K562 (cell line): ENCODE measurements at regions not wholly inside any gene's neighbourhood (a gene's known extent, or its start where the extent isn't known, plus 50 kb on each side); places are given as distances from the start of the nearest gene placed in this dataset.

ENCODE experiments used
- HCFC1 ChIP-seq: IDR thresholded peaks from 2 replicates; pipeline ENCODE4 v1.6.1; 2012; ENCODE audit warnings: low read depth, low read length, improper control_type of control experiment
- SMAD3 ChIP-seq: fragments of 450-650 bp; formaldehyde crosslinking; conservative IDR thresholded peaks from 2 replicates; pipeline ENCODE4 v1.4.0; 2020; ENCODE audit warnings: mild to moderate bottlenecking
- SRSF7 ChIP-seq: fragments of 200-400 bp; formaldehyde crosslinking; optimal IDR thresholded peaks from 2 replicates; pipeline ENCODE3; 2017; ENCODE audit warnings: mild to moderate bottlenecking, low read depth, low read length
- TEAD4 ChIP-seq, 2 experiments: sonication (generic) in 1 of 2; formaldehyde crosslinking in 1 of 2; IDR thresholded peaks; 2 replicates each; pipeline versions ENCODE4 v1.6.1 to v1.8.0; 2012 to 2022; ENCODE audit warnings: borderline replicate concordance in 1 of 2, inconsistent platforms in 1 of 2, low read length in 1 of 2, mild to moderate bottlenecking in 1 of 2, missing genetic modification reagents in 1 of 2
- XRCC3 ChIP-seq: fragments of 450-650 bp; IDR thresholded peaks from 2 replicates; pipeline ENCODE4 v1.6.1; 2017; ENCODE audit warnings: mild to moderate bottlenecking, moderate library complexity
- ZNF282 ChIP-seq: sonication (generic); formaldehyde crosslinking; IDR thresholded peaks from 2 replicates; pipeline ENCODE4 v1.8.1; 2023; ENCODE audit warnings: missing genetic modification reagents
- ZNF77 ChIP-seq: fragments of 250-450 bp; sonication (Bioruptor Pico); IDR thresholded peaks from 2 replicates; pipeline ENCODE4 v1.5.0; 2020
- TF ChIP-seq, protein P1 (sequence below), 2 experiments: fragments of 450-650 bp in 1 of 2; IDR thresholded peaks; 2 replicates each; pipeline ENCODE4 v1.6.1; 2011 to 2017; ENCODE audit warnings: low read depth in 2 of 2, antibody characterized with exemption in 1 of 2, borderline replicate concordance in 1 of 2, low read length in 1 of 2, mild to moderate bottlenecking in 1 of 2, mixed read lengths in 1 of 2; ENCODE audit not compliant: control insufficient read depth in 1 of 2
- TF ChIP-seq, protein P2 (sequence below): sonication (generic); formaldehyde crosslinking; IDR thresholded peaks from 2 replicates; pipeline ENCODE4 v1.8.0; 2023; ENCODE audit warnings: mild to moderate bottlenecking, missing genetic modification reagents
- TF ChIP-seq, protein P3 (sequence below), 3 experiments: IDR thresholded peaks in 2 of 3; conservative IDR thresholded peaks in 1 of 3; 2 replicates each; pipeline ENCODE4 v1.5.1; 2011 to 2012; ENCODE audit warnings: low read length in 3 of 3, mild to moderate bottlenecking in 3 of 3, control low read depth in 2 of 3, improper control_type of control experiment in 1 of 3, inconsistent platforms in 1 of 3, low read depth in 1 of 3, mixed read lengths in 1 of 3, moderate library complexity in 1 of 3; ENCODE audit not compliant: insufficient read depth in 2 of 3
- TF ChIP-seq, protein P4 (sequence below): sonication (generic); formaldehyde crosslinking; IDR thresholded peaks from 2 replicates; pipeline ENCODE4 v1.9.0; 2022; ENCODE audit warnings: mild to moderate bottlenecking, missing genetic modification reagents

DNA sequence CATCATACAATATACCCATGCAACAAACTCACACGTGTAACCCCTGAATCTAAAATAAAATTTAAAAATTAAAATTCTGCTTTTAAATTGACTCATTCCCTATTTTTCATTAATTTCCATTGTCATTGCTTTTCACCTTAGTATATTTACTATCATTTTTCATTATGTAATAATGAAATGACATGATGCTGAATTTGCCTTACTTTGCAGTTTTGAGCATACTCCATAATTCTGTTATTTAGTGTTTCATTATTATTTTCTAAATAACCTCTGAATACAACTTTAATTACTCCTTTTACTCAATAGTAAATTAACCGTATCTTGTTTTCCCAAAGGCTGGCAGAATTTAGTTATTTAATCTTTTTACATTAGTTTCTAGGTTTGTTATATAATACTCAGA, 719.6 kb downstream of the DOK5 start:
- TF ChIP-seq, protein P1, sequence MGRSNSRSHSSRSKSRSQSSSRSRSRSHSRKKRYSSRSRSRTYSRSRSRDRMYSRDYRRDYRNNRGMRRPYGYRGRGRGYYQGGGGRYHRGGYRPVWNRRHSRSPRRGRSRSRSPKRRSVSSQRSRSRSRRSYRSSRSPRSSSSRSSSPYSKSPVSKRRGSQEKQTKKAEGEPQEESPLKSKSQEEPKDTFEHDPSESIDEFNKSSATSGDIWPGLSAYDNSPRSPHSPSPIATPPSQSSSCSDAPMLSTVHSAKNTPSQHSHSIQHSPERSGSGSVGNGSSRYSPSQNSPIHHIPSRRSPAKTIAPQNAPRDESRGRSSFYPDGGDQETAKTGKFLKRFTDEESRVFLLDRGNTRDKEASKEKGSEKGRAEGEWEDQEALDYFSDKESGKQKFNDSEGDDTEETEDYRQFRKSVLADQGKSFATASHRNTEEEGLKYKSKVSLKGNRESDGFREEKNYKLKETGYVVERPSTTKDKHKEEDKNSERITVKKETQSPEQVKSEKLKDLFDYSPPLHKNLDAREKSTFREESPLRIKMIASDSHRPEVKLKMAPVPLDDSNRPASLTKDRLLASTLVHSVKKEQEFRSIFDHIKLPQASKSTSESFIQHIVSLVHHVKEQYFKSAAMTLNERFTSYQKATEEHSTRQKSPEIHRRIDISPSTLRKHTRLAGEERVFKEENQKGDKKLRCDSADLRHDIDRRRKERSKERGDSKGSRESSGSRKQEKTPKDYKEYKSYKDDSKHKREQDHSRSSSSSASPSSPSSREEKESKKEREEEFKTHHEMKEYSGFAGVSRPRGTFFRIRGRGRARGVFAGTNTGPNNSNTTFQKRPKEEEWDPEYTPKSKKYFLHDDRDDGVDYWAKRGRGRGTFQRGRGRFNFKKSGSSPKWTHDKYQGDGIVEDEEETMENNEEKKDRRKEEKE (IDR thresholded peaks at IDR 0.05; ENCODE audit: borderline replicate concordance in 1 of 2, control insufficient read depth in 1 of 2, low read depth in 2 of 2, low read length in 1 of 2), result no peak
- TF ChIP-seq XRCC3 (no peak), SMAD3 (no peak), ZNF77 (no peak), SRSF7 (no peak), TEAD4 (IDR thresholded peaks at IDR 0.05; ENCODE audit: low read length) (no peak), TEAD4 (CRISPR knock-in tag; IDR thresholded peaks at IDR 0.05; ENCODE audit: borderline replicate concordance) (no peak), HCFC1 (no peak), ZNF282 (CRISPR knock-in tag) (no peak)
- TF ChIP-seq, protein P2, sequence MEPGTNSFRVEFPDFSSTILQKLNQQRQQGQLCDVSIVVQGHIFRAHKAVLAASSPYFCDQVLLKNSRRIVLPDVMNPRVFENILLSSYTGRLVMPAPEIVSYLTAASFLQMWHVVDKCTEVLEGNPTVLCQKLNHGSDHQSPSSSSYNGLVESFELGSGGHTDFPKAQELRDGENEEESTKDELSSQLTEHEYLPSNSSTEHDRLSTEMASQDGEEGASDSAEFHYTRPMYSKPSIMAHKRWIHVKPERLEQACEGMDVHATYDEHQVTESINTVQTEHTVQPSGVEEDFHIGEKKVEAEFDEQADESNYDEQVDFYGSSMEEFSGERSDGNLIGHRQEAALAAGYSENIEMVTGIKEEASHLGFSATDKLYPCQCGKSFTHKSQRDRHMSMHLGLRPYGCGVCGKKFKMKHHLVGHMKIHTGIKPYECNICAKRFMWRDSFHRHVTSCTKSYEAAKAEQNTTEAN (CRISPR knock-in tag), result no peak
- TF ChIP-seq, protein P3, sequence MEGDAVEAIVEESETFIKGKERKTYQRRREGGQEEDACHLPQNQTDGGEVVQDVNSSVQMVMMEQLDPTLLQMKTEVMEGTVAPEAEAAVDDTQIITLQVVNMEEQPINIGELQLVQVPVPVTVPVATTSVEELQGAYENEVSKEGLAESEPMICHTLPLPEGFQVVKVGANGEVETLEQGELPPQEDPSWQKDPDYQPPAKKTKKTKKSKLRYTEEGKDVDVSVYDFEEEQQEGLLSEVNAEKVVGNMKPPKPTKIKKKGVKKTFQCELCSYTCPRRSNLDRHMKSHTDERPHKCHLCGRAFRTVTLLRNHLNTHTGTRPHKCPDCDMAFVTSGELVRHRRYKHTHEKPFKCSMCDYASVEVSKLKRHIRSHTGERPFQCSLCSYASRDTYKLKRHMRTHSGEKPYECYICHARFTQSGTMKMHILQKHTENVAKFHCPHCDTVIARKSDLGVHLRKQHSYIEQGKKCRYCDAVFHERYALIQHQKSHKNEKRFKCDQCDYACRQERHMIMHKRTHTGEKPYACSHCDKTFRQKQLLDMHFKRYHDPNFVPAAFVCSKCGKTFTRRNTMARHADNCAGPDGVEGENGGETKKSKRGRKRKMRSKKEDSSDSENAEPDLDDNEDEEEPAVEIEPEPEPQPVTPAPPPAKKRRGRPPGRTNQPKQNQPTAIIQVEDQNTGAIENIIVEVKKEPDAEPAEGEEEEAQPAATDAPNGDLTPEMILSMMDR (IDR thresholded peaks at IDR 0.05 in 2 of 3, conservative IDR thresholded peaks at IDR 0.05 in 1 of 3; ENCODE audit: insufficient read depth in 2 of 3, low read depth in 1 of 3, low read length in 3 of 3), result no peak
- TF ChIP-seq, protein P4, sequence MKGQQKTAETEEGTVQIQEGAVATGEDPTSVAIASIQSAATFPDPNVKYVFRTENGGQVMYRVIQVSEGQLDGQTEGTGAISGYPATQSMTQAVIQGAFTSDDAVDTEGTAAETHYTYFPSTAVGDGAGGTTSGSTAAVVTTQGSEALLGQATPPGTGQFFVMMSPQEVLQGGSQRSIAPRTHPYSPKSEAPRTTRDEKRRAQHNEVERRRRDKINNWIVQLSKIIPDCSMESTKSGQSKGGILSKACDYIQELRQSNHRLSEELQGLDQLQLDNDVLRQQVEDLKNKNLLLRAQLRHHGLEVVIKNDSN (CRISPR knock-in tag), result no peak
